PC-9 (cell line): ENCODE measurements at regions not wholly inside any gene's neighbourhood (a gene's known extent, or its start where the extent isn't known, plus 50 kb on each side); places are given as distances from the start of the nearest gene placed in this dataset.
"Not testable (repeated sequence)": the region's sequence is repeated elsewhere in the genome, so short reads cannot be mapped to it uniquely, and the experiment has no call there.

ENCODE experiments used
- BruUV-seq: library from RNA; stranded (reverse); fragments of 400-500 nt; replicated peaks from 2 replicates; lab custom pipeline; 2021; lab: Mats Ljungman, UMichigan
- CTCF ChIA-PET: fragments of 300-600 bp; sonication (Branson Sonifier 250); formaldehyde crosslinking; loops from one replicate; lab custom pipeline; 2022; ENCODE audit warnings: antibody characterized with exemption; lab: Charles Lee
- POLR2A ChIA-PET: fragments of 300-600 bp; sonication (Branson Sonifier 250); formaldehyde crosslinking; loops from one replicate; lab custom pipeline; 2022; ENCODE audit warnings: antibody characterized with exemption; ENCODE audit not compliant: unreplicated experiment; lab: Charles Lee
- DNase-seq, 2 experiments: peaks; one replicate each; pipeline versions ENCODE4 v3.0.0 to v3.0.0-alpha.2; 2015 to 2022; ENCODE audit warnings: mixed read lengths in 1 of 2
- H2AFZ ChIP-seq: fragments of 200-600 bp; sonication (generic); 2 replicates; pipeline ENCODE4 v1.8.1; 2017; ENCODE audit warnings: antibody characterized with exemption
- H3F3A ChIP-seq: fragments of 200-600 bp; sonication (generic); 2 replicates; pipeline ENCODE4 v1.8.1; 2017; ENCODE audit warnings: antibody characterized with exemption, mild to moderate bottlenecking, low read depth; ENCODE audit not compliant: insufficient read depth
- H3K27ac ChIP-seq: fragments of 200-600 bp; sonication (generic); 2 replicates; pipeline ENCODE4 v1.6.1; 2016; ENCODE audit warnings: mixed run types
- H3K27me3 ChIP-seq: fragments of 200-600 bp; sonication (generic); 2 replicates; pipeline ENCODE4 v1.6.1; 2016; ENCODE audit warnings: low read depth, mixed run types; ENCODE audit not compliant: insufficient read depth
- H3K36me3 ChIP-seq: fragments of 200-600 bp; sonication (generic); 2 replicates; pipeline ENCODE4 v1.6.1; 2016; ENCODE audit warnings: low read depth, mixed run types
- H3K4me1 ChIP-seq: fragments of 200-600 bp; sonication (generic); replicated peaks from 2 replicates; pipeline ENCODE4 v1.6.1; 2016; ENCODE audit warnings: mixed run types; ENCODE audit not compliant: insufficient read depth
- H3K4me2 ChIP-seq: fragments of 200-600 bp; sonication (generic); 2 replicates; pipeline ENCODE4 v1.6.1; 2017; ENCODE audit warnings: mixed run types
- H3K4me3 ChIP-seq: fragments of 200-600 bp; sonication (generic); 2 replicates; pipeline ENCODE4 v1.6.1; 2016; ENCODE audit warnings: mixed run types
- H3K79me2 ChIP-seq: fragments of 200-600 bp; sonication (generic); 2 replicates; pipeline ENCODE4 v1.6.1; 2017; ENCODE audit warnings: low read depth, mixed run types
- H3K9me2 ChIP-seq: fragments of 200-600 bp; sonication (generic); 2 replicates; pipeline ENCODE4 v1.8.1; 2017; ENCODE audit warnings: mild to moderate bottlenecking; ENCODE audit not compliant: insufficient read depth
- H3K9me3 ChIP-seq: fragments of 200-600 bp; sonication (generic); 2 replicates; pipeline ENCODE4 v1.8.1; 2016; ENCODE audit warnings: low read depth; ENCODE audit not compliant: insufficient read depth
- H4K20me1 ChIP-seq: fragments of 200-600 bp; sonication (generic); 2 replicates; pipeline ENCODE4 v1.8.1; 2017; ENCODE audit not compliant: insufficient read depth
- EZH2 ChIP-seq: fragments of 200-600 bp; sonication (generic); IDR thresholded peaks from 2 replicates; pipeline ENCODE4 v1.8.0; 2017; ENCODE audit warnings: antibody characterized with exemption, low read depth
- intact Hi-C: fragments of 100-400 bp; cut with micrococcal nuclease; formaldehyde crosslinking; loops from one replicate; pipeline ENCODE4 v1.10.0; 2022; ENCODE audit not compliant: unreplicated experiment
- TF ChIP-seq, protein P1 (sequence below): fragments of 200-600 bp; sonication (generic); conservative IDR thresholded peaks from 2 replicates; pipeline ENCODE4 v1.6.1; 2017; ENCODE audit warnings: mixed run types, antibody characterized with exemption, mild to moderate bottlenecking, moderate library complexity

DNA sequence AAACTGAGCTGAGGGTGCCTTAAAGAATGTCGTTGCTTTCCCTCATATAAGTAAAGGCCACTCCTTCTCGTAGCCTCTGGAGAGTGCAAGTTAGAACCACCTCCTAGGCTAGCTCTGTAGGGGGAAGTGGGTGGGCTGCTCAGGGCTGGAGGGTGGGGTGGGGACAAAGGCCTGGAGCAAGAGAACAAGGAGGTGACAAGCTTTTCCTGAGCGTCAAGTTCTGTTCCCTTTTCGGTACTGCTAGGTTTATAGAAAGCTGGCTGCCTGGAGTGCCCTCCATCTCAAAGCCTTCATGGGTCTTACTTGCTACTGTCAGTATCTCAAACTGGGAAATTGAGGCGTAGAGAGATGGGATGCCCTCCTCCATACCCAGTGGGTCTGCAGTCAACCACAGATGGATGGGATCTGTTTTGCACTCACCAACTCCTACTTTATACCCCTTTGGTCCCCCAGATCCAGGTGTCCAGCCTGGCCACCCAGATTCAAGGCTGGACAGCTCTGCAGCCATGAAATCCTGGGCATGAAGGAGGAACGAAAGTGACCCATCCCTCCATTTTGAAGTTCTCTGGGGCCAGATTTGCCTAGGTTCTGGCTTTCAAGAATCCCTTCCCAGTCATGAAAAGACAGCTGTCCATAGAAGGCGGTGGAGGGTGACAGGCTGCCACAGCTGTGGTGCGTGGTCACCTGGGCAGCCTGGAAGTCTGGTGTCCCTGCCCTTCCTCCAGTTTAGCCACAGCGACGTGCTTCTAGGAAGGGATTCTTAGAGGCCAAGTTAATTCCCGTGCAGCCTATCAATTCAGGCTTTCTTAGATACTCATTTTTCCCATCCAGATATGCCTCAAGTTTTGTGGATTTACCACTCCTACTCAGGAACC lies 117.8 kb downstream of the CRLF3 start:
- BruUV-seq, H3K27ac ChIP-seq, H2AFZ ChIP-seq, H3F3A ChIP-seq, H3K9me2 ChIP-seq, H3K4me3 ChIP-seq, H3K4me1 ChIP-seq, H4K20me1 ChIP-seq, DNase-seq, H3K9me3 ChIP-seq, H3K27me3 ChIP-seq, intact Hi-C loops, POLR2A ChIA-PET, H3K36me3 ChIP-seq: not testable (repeated sequence)
- peak overlapping the region; percentile 77; the same call in 1 of the 2 replicates for H3K4me2 ChIP-seq
- CTCF ChIA-PET, result interaction anchor here (0.6 kb wide), 1 partner anchor 230 kb away, joined by 3 read pairs; the partner anchor contains the start of gene GOSR1
- H3K79me2 ChIP-seq, result peaks cover 17% of the 10 kb centered on the region

DNA sequence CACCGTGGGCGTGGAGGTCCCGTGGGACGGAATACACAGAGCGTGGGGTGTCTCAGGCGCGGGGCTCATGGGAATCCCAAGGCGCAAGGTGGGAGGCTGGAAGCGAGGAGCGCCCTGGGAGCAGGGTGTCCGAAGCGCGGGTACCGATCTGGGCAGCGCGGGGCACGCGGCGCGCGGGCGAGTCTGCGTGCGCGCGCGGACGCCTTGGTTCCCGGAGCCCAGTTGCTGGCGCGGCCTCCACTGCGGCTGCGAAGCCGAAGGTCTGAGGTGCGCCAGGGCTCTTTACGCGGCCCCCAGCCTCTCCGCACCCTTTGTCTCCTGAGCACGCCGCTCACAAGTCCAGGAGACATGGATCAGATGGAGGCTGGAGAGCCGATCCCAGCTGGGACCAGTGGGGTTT lies 118.5 kb downstream of the CRLF3 start:
- intact Hi-C loops, H3K27ac ChIP-seq, DNase-seq, BruUV-seq, H3K9me2 ChIP-seq, H3K4me2 ChIP-seq, H3K4me3 ChIP-seq, H3K9me3 ChIP-seq, H3K36me3 ChIP-seq, H3K4me1 ChIP-seq, POLR2A ChIA-PET, H3F3A ChIP-seq, H2AFZ ChIP-seq, H3K27me3 ChIP-seq, CTCF ChIA-PET, H4K20me1 ChIP-seq: not testable (repeated sequence)
- peaks cover 11% of the 10 kb centered on the region for H3K79me2 ChIP-seq

DNA sequence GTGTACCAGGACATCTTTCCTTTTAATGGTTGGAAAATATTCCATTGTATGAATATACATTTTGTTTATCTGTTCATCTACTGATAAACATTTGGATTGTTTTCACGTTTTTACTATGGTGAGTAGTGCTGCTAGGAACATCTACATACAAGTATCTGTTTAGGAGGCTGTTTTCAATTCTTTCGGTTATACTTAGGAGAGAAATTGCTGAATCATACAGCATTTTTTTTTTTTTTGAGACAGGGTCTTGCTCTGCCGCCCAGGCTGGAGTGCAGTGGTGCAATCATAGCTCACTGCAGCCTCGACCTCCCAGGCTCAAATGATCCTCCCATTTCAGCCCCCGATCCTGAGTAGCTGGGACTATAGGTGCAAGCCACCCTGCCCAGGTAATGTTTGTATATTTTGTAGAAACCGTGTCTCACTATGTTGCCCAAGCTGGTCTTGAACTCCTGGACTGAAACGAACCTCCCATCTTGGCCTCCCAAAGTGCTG lies 122.9 kb downstream of the CRLF3 start:
- no peak overlapping the region for H2AFZ ChIP-seq
- H3K9me2 ChIP-seq, result no peaks in the 10 kb centered on the region
- no peaks in the 10 kb centered on the region for H3K27me3 ChIP-seq
- ChIA-PET POLR2A (no interaction called here), CTCF (no interaction called here)
- TF ChIP-seq, protein P1, sequence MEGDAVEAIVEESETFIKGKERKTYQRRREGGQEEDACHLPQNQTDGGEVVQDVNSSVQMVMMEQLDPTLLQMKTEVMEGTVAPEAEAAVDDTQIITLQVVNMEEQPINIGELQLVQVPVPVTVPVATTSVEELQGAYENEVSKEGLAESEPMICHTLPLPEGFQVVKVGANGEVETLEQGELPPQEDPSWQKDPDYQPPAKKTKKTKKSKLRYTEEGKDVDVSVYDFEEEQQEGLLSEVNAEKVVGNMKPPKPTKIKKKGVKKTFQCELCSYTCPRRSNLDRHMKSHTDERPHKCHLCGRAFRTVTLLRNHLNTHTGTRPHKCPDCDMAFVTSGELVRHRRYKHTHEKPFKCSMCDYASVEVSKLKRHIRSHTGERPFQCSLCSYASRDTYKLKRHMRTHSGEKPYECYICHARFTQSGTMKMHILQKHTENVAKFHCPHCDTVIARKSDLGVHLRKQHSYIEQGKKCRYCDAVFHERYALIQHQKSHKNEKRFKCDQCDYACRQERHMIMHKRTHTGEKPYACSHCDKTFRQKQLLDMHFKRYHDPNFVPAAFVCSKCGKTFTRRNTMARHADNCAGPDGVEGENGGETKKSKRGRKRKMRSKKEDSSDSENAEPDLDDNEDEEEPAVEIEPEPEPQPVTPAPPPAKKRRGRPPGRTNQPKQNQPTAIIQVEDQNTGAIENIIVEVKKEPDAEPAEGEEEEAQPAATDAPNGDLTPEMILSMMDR, result no peak
- TF ChIP-seq EZH2, result no peak
- no peaks in the 10 kb centered on the region for H4K20me1 ChIP-seq
- no peaks in the 10 kb centered on the region for H3K36me3 ChIP-seq
- no peak overlapping the region for H3K4me2 ChIP-seq
- H3K4me3 ChIP-seq, result no peak overlapping the region
- H3F3A ChIP-seq, result no peaks in the 10 kb centered on the region
- no peaks in the 10 kb centered on the region for H3K4me1 ChIP-seq
- no peak overlapping the region for H3K27ac ChIP-seq
- intact Hi-C loops, result no loop called here
- no peak for DNase-seq
- no peaks in the 10 kb centered on the region for H3K9me3 ChIP-seq
- no TSS peak for BruUV-seq
- no peaks in the 10 kb centered on the region for H3K79me2 ChIP-seq

DNA sequence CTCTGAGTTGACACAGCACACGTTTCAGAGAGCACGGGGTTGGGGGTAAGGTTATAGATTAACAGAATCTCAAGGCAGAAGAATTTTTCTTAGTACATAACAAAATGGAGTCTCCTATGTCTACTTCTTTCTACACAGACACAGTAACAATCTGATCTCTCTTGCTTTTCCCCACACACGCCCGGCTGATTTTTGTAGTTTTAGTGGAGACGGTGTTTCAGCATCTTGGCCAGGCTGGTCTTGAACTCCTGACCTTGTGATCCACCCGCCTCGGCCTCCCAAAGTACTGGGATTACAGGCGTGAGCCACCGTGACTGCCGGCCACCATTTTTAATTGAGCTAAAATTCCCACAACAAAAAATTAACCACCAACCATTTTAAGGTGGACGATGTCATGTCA lies 123.7 kb downstream of the CRLF3 start:
- H3K4me3 ChIP-seq, H4K20me1 ChIP-seq, H3K4me2 ChIP-seq, H3F3A ChIP-seq, H3K36me3 ChIP-seq, DNase-seq, POLR2A ChIA-PET, H3K4me1 ChIP-seq, H2AFZ ChIP-seq, H3K27ac ChIP-seq, H3K27me3 ChIP-seq, H3K9me3 ChIP-seq, H3K9me2 ChIP-seq, BruUV-seq, intact Hi-C loops, CTCF ChIA-PET, H3K79me2 ChIP-seq: not testable (repeated sequence)
